Tibial nerve (tissue), 4 donors: ENCODE measurements at regions not wholly inside any gene's neighbourhood (a gene's known extent, or its start where the extent isn't known, plus 50 kb on each side); places are given as distances from the start of the nearest gene placed in this dataset.

Experiments used
- EP300 ChIP-seq, 2 donors: sonication (generic); formaldehyde crosslinking; IDR thresholded peaks; one replicate each; pipeline ENCODE4 v1.6.1; 2017; ENCODE audit warnings: antibody characterized with exemption in 2 of 2, mild to moderate bottlenecking in 1 of 2
- POLR2A ChIP-seq, 2 donors: fragments of 450-650 bp; IDR thresholded peaks; one replicate each; pipeline ENCODE4 v1.6.1; 2017; ENCODE audit warnings: antibody characterized with exemption in 2 of 2, mild to moderate bottlenecking in 2 of 2, moderate library complexity in 2 of 2
- TF ChIP-seq, protein P1 (sequence below), 5 experiments: fragments of 200-600 bp in 3 of 5; fragments of 450-650 bp in 2 of 5; sonication (generic) in 3 of 5; IDR thresholded peaks; one replicate each; pipeline ENCODE4 v1.5.1; 2016 to 2019; ENCODE audit warnings: antibody characterized with exemption in 5 of 5, mild to moderate bottlenecking in 3 of 5, moderate library complexity in 2 of 5

DNA sequence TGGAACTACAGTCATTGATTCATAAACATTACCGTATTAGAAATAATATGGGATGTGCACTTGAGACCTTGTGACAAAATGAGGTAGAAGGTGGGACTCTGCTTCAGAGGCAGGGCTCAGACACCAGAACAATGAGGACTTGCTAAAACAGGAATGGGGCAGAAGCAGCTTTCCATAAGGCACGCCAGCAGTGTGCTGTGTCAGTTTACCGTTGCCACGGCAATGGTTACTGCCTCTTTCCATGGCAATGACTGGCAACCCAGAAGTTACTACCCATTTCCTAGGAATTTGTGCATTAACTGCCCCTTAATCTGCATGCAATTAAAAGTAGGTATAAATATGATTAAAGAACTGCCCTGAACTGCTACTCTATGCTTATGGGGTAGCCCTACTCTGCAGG lies 169.0 kb downstream of the CHRM3 start:
- TF ChIP-seq EP300 (IDR thresholded peaks at IDR 0.05) (no peak), POLR2A (IDR thresholded peaks at IDR 0.05) (no peak)
- TF ChIP-seq, protein P1, sequence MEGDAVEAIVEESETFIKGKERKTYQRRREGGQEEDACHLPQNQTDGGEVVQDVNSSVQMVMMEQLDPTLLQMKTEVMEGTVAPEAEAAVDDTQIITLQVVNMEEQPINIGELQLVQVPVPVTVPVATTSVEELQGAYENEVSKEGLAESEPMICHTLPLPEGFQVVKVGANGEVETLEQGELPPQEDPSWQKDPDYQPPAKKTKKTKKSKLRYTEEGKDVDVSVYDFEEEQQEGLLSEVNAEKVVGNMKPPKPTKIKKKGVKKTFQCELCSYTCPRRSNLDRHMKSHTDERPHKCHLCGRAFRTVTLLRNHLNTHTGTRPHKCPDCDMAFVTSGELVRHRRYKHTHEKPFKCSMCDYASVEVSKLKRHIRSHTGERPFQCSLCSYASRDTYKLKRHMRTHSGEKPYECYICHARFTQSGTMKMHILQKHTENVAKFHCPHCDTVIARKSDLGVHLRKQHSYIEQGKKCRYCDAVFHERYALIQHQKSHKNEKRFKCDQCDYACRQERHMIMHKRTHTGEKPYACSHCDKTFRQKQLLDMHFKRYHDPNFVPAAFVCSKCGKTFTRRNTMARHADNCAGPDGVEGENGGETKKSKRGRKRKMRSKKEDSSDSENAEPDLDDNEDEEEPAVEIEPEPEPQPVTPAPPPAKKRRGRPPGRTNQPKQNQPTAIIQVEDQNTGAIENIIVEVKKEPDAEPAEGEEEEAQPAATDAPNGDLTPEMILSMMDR (IDR thresholded peaks at IDR 0.05) = no peak
